GM23338 (cell line): ENCODE measurements at regions not wholly inside any gene's neighbourhood (a gene's known extent, or its start where the extent isn't known, plus 50 kb on each side); places are given as distances from the start of the nearest gene placed in this dataset.

ENCODE experiments used
- ATAC-seq: fragments of 200-7000 bp; cut with Tn5 transposase; 3 replicates; pipeline ENCODE4 v1.9.1; 2020
- DNase-seq: peaks from one replicate; pipeline ENCODE4 v3.0.0-alpha.2; 2015; ENCODE audit warnings: low spot score
- H2AFZ ChIP-seq: fragments of 200-600 bp; sonication (generic); 2 replicates; pipeline ENCODE4 v1.8.0; 2016; ENCODE audit warnings: antibody characterized with exemption, mild to moderate bottlenecking, moderate library complexity
- H3F3A ChIP-seq: fragments of 200-600 bp; sonication (generic); replicated peaks from 2 replicates; pipeline ENCODE4 v1.8.0; 2017; ENCODE audit warnings: antibody characterized with exemption, mixed run types, low read depth
- H3K27ac ChIP-seq: fragments of 200-600 bp; sonication (generic); 2 replicates; pipeline ENCODE4 v1.6.1; 2016; ENCODE audit warnings: low read depth
- H3K27me3 ChIP-seq: fragments of 200-600 bp; sonication (generic); 2 replicates; pipeline ENCODE4 v1.8.0; 2016; ENCODE audit warnings: mild to moderate bottlenecking, mixed run types, moderate library complexity; ENCODE audit not compliant: insufficient read depth
- H3K36me3 ChIP-seq: fragments of 200-600 bp; sonication (generic); 2 replicates; pipeline ENCODE4 v1.8.0; 2016; ENCODE audit warnings: mild to moderate bottlenecking; ENCODE audit not compliant: insufficient read depth
- H3K4me1 ChIP-seq: fragments of 200-600 bp; sonication (generic); 2 replicates; pipeline ENCODE4 v1.8.0; 2016; ENCODE audit warnings: mild to moderate bottlenecking, moderate library complexity; ENCODE audit not compliant: insufficient read depth
- H3K4me2 ChIP-seq: fragments of 200-600 bp; sonication (generic); 2 replicates; pipeline ENCODE4 v1.7.1; 2017; ENCODE audit warnings: mixed run types
- H3K4me3 ChIP-seq: fragments of 200-600 bp; sonication (generic); 2 replicates; pipeline ENCODE4 v1.6.1; 2016; ENCODE audit warnings: mixed run types
- H3K79me2 ChIP-seq: fragments of 200-600 bp; sonication (generic); replicated peaks from 2 replicates; pipeline ENCODE4 v1.8.0; 2017; ENCODE audit warnings: mild to moderate bottlenecking; ENCODE audit not compliant: insufficient read depth
- H3K9me2 ChIP-seq: fragments of 200-600 bp; sonication (generic); 2 replicates; pipeline ENCODE4 v1.8.0; 2017; ENCODE audit not compliant: insufficient read depth
- H4K20me1 ChIP-seq: fragments of 200-600 bp; sonication (generic); replicated peaks from 2 replicates; pipeline ENCODE4 v1.8.0; 2017; ENCODE audit warnings: mild to moderate bottlenecking; ENCODE audit not compliant: insufficient read depth
- H3K27ac Mint-ChIP-seq: 2 replicates; pipeline ENCODE4 v1.8.0; 2020; ENCODE audit warnings: inconsistent platforms, mild to moderate bottlenecking, moderate library complexity, mixed read lengths
- H3K27me3 Mint-ChIP-seq: 3 replicates; pipeline ENCODE4 v1.8.0; 2022; ENCODE audit warnings: low read depth, mild to moderate bottlenecking, moderate library complexity, mixed read lengths, inconsistent platforms; ENCODE audit not compliant: insufficient read depth, poor library complexity
- H3K36me3 Mint-ChIP-seq: 3 replicates; pipeline ENCODE4 v1.8.0; 2021; ENCODE audit warnings: low read depth, mild to moderate bottlenecking, inconsistent platforms, moderate library complexity, mixed read lengths
- H3K4me1 Mint-ChIP-seq: 3 replicates; pipeline ENCODE4 v1.8.0; 2020; ENCODE audit warnings: mild to moderate bottlenecking, inconsistent platforms, mixed read lengths
- H3K4me3 Mint-ChIP-seq: 3 replicates; pipeline ENCODE4 v1.8.0; 2021; ENCODE audit warnings: moderate library complexity, mild to moderate bottlenecking, inconsistent platforms, mixed read lengths
- H3K9me3 Mint-ChIP-seq: 3 replicates; pipeline ENCODE4 v1.8.0; 2020; ENCODE audit warnings: moderate library complexity, mild to moderate bottlenecking, inconsistent platforms, mixed read lengths
- EZH2 ChIP-seq: fragments of 200-600 bp; sonication (generic); IDR thresholded peaks from one replicate; pipeline ENCODE4 v1.8.0; 2017; ENCODE audit warnings: antibody characterized with exemption, mild to moderate bottlenecking, low read depth; ENCODE audit not compliant: unreplicated experiment
- JUNB ChIP-seq: IDR thresholded peaks from one replicate; pipeline ENCODE4 v1.6.1; 2016; ENCODE audit warnings: antibody characterized with exemption; ENCODE audit not compliant: unreplicated experiment
- NANOG ChIP-seq: IDR thresholded peaks from 2 replicates; pipeline ENCODE4 v1.6.1; 2016; ENCODE audit warnings: antibody characterized with exemption, borderline replicate concordance
- POLR2AphosphoS5 ChIP-seq: IDR thresholded peaks from 2 replicates; pipeline ENCODE4 v1.6.1; 2016; ENCODE audit warnings: antibody characterized with exemption, low read depth
- STAT1 ChIP-seq: IDR thresholded peaks from one replicate; pipeline ENCODE4 v1.6.1; 2016; ENCODE audit warnings: antibody characterized with exemption; ENCODE audit not compliant: unreplicated experiment
- TF ChIP-seq, protein P1 (sequence below), 2 experiments: fragments of 200-600 bp in 1 of 2; sonication (generic) in 1 of 2; conservative IDR thresholded peaks; 2 replicates each; pipeline versions ENCODE4 v1.5.1 to v1.6.1; 2016 to 2017; ENCODE audit warnings: antibody characterized with exemption in 2 of 2, low read depth in 2 of 2, mild to moderate bottlenecking in 2 of 2, moderate library complexity in 1 of 2
- TF ChIP-seq, protein P2 (sequence below): fragments of 250-450 bp; sonication (Bioruptor Pico); IDR thresholded peaks from 2 replicates; pipeline ENCODE4 v1.5.0; 2020; ENCODE audit warnings: mild to moderate bottlenecking, moderate library complexity

DNA sequence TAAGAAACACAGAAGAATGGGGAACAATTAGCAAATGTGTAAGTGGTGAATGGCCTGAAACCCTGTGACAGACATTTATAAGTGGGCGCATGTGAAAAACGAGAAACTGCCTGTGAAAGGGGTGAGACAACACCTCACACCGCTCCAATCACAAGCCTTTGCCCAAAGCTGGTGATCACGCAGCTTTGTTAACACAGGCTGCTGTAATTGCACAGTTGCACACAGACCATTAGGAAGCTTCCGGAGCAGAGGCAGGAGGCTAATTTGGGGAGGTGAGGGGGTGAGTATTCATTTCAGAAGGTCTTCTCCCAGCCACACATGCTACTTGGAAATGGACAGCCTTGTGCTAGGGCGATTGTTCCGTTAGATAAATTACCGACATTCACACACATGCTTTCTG lies 294.0 kb downstream of the MED10 start:
- no peaks in the 10 kb centered on the region for H3F3A ChIP-seq
- DNase-seq = no peak
- no peaks in the 10 kb centered on the region for H3K27me3 ChIP-seq
- H3K4me3 ChIP-seq = no peak overlapping the region
- no peaks in the 10 kb centered on the region for H3K4me1 ChIP-seq
- TF ChIP-seq EZH2 (no peak), STAT1 (no peak), JUNB (no peak), NANOG (no peak)
- no peak overlapping the region for H3K27ac Mint-ChIP-seq
- no peaks in the 10 kb centered on the region for H4K20me1 ChIP-seq
- no peaks in the 10 kb centered on the region for H3K36me3 ChIP-seq
- H3K36me3 Mint-ChIP-seq = no peaks in the 10 kb centered on the region
- no peak overlapping the region for H3K4me2 ChIP-seq
- no peak for ATAC-seq
- H2AFZ ChIP-seq = peak overlapping the region; percentile 33; the same call in 1 of the 2 replicates
- H3K9me3 Mint-ChIP-seq = no peaks in the 10 kb centered on the region; the same call in 2 of the 3 replicates
- 0 out of 2 replicates have a peak, but pooled peaks cover 4% of the 10 kb centered on the region for H3K9me2 ChIP-seq
- H3K79me2 ChIP-seq = no peaks in the 10 kb centered on the region
- H3K4me3 Mint-ChIP-seq = no peak overlapping the region
- H3K27me3 Mint-ChIP-seq = peaks cover 5% of the 10 kb centered on the region
- peaks cover 7% of the 10 kb centered on the region for H3K4me1 Mint-ChIP-seq
- H3K27ac ChIP-seq = no peak overlapping the region

DNA sequence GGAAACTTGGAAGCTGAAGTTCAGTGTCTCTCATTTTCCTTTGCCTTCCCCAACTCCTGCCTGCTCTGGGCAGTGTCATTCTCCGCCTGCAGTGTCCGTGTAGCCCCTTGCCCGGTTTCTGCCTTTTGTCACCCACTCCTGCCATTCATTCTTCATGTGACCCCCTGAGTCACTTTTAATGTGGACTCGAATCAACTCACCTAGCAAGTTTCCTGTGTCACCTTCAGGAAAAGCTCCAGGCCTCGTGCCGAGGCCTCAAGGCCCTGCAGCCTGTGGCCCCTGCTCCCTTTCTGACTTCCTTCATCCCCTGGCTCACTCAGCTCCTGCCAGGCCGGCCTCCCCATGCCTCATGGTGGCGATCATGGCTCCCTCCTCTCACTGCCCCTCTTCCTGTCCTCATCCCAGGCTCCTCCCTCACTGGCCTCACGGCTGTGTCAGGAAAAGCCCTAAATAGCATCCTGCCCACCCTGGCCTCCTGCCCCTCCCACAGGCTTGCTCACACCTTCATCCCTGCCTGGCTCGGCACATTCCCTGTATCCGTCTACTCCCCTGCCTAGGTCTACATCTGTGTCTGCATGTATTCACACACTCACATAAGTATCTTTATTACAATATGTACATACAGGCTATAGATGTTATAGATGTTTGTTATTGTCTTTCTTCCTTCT lies 294.9 kb downstream of the MED10 start:
- Histone ChIP-seq H3K27me3 (no peaks in the 10 kb centered on the region), H3F3A (no peaks in the 10 kb centered on the region), H4K20me1 (no peaks in the 10 kb centered on the region), H3K27ac (no peak overlapping the region), H3K9me2 (0 out of 2 replicates have a peak, but pooled peaks cover 4% of the 10 kb centered on the region), H3K79me2 (no peaks in the 10 kb centered on the region), H3K36me3 (no peaks in the 10 kb centered on the region), H3K4me1 (no peaks in the 10 kb centered on the region), H2AFZ (0 out of 2 replicates have a peak overlapping the region, but pooled peaks have one; percentile 69), H3K4me2 (no peak overlapping the region), H3K4me3 (no peak overlapping the region)
- H3K4me1 Mint-ChIP-seq = peaks cover 7% of the 10 kb centered on the region
- peak; percentile 82 for ATAC-seq
- no peaks in the 10 kb centered on the region for H3K9me3 Mint-ChIP-seq
- H3K27ac Mint-ChIP-seq = no peak overlapping the region
- H3K27me3 Mint-ChIP-seq = peaks cover 5% of the 10 kb centered on the region
- DNase-seq = peak; percentile 37
- H3K4me3 Mint-ChIP-seq = no peak overlapping the region
- H3K36me3 Mint-ChIP-seq = no peaks in the 10 kb centered on the region
- no peak for TF ChIP-seq POLR2AphosphoS5
- TF ChIP-seq NANOG = no peak
- TF ChIP-seq, protein P1, sequence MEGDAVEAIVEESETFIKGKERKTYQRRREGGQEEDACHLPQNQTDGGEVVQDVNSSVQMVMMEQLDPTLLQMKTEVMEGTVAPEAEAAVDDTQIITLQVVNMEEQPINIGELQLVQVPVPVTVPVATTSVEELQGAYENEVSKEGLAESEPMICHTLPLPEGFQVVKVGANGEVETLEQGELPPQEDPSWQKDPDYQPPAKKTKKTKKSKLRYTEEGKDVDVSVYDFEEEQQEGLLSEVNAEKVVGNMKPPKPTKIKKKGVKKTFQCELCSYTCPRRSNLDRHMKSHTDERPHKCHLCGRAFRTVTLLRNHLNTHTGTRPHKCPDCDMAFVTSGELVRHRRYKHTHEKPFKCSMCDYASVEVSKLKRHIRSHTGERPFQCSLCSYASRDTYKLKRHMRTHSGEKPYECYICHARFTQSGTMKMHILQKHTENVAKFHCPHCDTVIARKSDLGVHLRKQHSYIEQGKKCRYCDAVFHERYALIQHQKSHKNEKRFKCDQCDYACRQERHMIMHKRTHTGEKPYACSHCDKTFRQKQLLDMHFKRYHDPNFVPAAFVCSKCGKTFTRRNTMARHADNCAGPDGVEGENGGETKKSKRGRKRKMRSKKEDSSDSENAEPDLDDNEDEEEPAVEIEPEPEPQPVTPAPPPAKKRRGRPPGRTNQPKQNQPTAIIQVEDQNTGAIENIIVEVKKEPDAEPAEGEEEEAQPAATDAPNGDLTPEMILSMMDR (conservative IDR thresholded peaks at IDR 0.05; ENCODE audit: low read depth in 2 of 2) = 0 out of 4 replicates have a peak, but pooled peaks of 1 of the 2 experiments have one; percentile 11
- TF ChIP-seq, protein P2, sequence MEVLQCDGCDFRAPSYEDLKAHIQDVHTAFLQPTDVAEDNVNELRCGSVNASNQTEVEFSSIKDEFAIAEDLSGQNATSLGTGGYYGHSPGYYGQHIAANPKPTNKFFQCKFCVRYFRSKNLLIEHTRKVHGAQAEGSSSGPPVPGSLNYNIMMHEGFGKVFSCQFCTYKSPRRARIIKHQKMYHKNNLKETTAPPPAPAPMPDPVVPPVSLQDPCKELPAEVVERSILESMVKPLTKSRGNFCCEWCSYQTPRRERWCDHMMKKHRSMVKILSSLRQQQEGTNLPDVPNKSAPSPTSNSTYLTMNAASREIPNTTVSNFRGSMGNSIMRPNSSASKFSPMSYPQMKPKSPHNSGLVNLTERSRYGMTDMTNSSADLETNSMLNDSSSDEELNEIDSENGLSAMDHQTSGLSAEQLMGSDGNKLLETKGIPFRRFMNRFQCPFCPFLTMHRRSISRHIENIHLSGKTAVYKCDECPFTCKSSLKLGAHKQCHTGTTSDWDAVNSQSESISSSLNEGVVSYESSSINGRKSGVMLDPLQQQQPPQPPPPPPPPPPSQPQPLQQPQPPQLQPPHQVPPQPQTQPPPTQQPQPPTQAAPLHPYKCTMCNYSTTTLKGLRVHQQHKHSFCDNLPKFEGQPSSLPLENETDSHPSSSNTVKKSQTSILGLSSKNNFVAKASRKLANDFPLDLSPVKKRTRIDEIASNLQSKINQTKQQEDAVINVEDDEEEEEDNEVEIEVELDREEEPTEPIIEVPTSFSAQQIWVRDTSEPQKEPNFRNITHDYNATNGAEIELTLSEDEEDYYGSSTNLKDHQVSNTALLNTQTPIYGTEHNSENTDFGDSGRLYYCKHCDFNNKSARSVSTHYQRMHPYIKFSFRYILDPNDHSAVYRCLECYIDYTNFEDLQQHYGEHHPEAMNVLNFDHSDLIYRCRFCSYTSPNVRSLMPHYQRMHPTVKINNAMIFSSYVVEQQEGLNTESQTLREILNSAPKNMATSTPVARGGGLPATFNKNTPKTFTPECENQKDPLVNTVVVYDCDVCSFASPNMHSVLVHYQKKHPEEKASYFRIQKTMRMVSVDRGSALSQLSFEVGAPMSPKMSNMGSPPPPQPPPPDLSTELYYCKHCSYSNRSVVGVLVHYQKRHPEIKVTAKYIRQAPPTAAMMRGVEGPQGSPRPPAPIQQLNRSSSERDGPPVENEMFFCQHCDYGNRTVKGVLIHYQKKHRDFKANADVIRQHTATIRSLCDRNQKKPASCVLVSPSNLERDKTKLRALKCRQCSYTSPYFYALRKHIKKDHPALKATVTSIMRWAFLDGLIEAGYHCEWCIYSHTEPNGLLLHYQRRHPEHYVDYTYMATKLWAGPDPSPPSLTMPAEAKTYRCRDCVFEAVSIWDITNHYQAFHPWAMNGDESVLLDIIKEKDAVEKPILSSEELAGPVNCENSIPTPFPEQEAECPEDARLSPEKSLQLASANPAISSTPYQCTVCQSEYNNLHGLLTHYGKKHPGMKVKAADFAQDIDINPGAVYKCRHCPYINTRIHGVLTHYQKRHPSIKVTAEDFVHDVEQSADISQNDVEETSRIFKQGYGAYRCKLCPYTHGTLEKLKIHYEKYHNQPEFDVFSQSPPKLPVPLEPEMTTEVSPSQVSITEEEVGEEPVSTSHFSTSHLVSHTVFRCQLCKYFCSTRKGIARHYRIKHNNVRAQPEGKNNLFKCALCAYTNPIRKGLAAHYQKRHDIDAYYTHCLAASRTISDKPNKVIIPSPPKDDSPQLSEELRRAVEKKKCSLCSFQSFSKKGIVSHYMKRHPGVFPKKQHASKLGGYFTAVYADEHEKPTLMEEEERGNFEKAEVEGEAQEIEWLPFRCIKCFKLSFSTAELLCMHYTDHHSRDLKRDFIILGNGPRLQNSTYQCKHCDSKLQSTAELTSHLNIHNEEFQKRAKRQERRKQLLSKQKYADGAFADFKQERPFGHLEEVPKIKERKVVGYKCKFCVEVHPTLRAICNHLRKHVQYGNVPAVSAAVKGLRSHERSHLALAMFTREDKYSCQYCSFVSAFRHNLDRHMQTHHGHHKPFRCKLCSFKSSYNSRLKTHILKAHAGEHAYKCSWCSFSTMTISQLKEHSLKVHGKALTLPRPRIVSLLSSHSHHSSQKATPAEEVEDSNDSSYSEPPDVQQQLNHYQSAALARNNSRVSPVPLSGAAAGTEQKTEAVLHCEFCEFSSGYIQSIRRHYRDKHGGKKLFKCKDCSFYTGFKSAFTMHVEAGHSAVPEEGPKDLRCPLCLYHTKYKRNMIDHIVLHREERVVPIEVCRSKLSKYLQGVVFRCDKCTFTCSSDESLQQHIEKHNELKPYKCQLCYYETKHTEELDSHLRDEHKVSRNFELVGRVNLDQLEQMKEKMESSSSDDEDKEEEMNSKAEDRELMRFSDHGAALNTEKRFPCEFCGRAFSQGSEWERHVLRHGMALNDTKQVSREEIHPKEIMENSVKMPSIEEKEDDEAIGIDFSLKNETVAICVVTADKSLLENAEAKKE (CRISPR knock-in tag) = no peak
- no peak for TF ChIP-seq JUNB
